Posterior cingulate gyrus (tissue), 11 donors: ENCODE measurements at regions not wholly inside any gene's neighbourhood (a gene's known extent, or its start where the extent isn't known, plus 50 kb on each side); places are given as distances from the start of the nearest gene placed in this dataset.
A peak's percentile ranks its signal among the peaks of the same experiment; 100 is the strongest.
"Not testable (repeated sequence)": the region's sequence is repeated elsewhere in the genome, so short reads cannot be mapped to it uniquely, and the experiment has no call there.

Source experiments
- DNase-seq, 10 donors: peaks; one replicate each; pipeline versions ENCODE4 v3.0.0 to v3.0.0-alpha.2; 2020 to 2021; ENCODE audit warnings: mixed read lengths in 3 of 10
- intact Hi-C: fragments of 100-400 bp; cut with DNase I; formaldehyde crosslinking; loops from one replicate; pipeline ENCODE4 v1.15.1; 2023

DNA sequence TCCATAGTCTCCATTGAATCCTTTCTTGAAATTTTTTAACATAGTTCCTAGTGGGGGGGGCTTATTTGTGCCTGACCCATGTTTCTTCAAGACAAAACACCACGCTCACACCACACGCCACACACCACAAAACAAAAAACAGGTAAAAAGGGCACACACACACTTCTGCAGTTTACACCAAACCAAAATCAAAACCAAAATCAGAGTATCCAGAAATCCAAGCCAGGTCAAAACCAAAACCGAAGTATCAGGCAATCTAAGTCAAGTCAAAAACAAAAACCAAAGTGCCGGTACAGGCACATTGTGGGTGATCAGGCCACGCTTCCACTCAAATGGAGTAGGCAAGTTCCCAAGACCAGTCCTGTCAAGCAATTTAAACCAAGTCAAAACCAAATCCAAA is 158.6 kb downstream of the PPIAL4G start:
- intact Hi-C loops, DNase-seq: not testable (repeated sequence)

DNA sequence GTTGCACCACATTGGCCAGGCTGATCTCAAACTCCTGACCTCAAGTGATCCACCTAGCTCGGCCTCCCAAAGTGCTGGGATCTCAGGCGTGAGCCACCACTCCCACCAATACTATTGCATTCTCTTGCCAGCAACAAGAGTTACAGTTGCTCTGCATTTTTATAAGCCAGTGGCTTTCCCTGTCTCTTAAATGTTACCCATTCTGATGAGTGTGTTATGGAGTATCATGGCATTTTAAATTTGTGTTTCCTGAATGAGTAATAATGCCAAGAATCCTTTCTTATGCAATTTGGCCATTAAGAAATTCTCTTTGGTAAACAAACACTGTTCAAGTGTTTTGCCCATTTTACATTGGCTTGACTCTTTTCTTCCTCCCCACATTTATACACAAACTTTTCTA is 163.0 kb downstream of the PPIAL4G start:
- intact Hi-C loops, DNase-seq: not testable (repeated sequence)

DNA sequence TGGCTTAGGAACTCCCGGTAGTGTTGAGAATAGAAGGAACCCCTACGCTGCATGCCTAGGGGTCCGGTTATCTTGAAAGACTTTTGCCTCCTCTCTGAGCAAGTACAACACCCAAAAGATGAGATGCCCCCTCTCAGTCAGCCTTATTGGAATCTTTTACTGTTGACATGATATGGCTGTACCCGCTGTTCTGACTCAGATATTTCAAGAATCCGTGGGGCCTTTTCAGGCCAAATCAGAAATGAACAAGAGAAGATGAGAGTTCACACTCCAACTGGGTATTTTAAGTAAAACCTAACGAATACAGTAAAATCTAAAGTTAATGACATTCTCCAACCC is 164.2 kb downstream of the PPIAL4G start:
- intact Hi-C loops: no loop called here

DNA sequence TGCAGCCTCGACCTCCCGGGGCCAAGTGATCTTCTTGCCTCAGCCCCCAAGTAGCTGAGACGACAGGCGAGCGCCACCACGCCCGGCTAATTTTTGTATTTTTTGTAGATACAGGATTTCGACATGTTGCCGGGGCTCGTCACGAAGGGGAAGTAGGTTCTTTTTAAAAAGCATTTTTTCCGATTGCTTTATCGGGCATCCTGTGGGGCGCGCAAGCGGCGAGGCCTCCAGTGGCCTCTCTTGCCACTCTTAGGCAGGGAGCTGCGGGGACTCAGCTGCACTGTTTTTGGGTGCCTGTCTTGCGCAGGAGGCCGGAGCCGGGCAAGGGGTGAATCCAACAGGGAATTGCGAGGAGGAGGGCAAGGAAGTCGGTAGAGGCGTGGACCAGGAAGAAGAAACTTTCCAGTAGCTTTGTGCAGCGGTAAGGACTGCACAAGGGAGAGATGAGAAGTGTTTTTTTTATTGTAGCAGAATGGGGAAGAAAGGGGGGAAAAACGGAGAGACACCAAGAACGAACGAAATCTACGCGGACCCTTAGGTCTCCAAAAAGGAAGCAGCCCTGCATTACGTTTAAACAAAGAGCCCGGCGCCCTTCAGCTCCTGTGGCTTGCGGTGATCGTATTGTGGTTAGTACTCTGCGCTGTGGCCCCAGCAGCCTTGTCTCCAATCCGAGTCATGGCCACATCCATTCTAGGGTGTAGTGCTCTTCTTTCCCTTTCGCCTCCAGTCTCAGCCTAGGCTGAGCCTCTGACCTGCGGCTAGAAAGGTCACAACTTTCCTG is 164.8 kb downstream of the PPIAL4G start:
- DNase-seq: peak in 2 of 10 donors; percentile 52 to 80
- intact Hi-C loops: no loop called here

More for the DNA sequence above, 164.2 kb downstream of the PPIAL4G start:
- no peak for DNase-seq

DNA sequence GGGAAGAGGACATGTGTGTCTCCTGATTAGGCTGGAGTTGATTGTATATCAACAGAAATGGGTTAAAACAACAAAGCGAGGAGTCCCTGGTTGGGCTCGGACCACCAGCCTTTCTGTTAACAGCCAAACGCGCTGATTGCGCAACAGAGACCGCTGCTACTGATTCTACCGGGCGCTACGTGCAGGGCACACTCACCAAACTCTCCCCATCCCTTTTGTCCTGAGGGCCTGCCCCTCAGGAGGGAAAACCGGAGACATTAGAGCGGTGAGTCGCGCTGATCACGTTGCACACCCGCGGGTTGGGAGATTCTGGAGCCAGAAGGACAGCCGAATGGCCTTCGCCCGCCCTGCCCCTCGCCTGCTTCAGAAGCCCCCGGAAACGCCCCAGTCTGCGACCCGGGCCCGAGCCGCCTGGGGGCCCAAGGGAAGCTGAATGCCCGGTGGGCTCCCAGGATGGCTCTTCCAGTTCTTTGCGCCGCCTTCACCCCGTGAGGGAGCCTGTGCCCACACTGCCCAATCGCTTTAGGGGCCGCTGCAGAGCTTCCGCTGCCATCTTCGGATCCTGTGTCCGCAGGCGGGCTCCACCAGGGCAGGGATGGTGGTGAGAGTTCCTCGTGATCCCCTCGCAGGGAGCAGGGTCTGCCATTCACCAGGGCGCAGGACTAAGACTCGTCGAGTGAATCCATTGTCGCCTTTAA is 165.4 kb upstream of the NBPF11 start:
- intact Hi-C loops: no loop called here
- peak in 1 of 10 donors; percentile 23 for DNase-seq

DNA sequence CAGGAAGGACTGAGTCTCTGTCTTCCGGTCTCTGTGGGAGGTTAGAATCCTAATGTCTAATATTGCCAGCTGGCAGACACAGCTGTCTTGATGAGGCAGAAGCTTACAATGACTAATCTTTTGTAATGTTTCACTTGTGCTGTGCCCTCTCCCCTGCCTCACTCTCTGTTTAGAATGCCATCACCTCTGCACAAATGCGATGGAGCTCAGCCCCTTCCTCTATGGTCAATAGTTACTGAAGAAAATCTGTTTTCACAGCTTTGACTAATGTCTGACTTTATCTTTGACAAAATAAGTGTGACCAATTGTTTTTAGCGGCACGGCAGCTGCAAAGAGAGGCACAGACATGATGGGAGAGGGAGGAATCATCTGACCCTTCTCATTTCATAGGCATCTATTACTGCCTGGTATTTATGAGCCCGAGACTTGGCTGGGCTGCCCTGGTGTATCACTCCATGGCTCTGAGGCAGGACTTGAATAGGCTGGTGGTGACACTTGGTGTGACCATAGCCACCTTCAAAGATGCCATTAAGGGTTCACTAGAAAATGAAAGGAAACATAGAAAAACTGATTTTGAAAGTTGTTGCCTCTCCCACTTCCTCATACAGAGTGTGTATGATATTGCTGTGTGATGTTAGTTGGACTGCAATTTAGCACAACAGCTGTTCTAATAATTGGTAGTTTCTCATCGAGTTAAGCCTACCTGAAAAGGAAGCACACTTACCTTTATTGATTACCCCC is 163.2 kb upstream of the NBPF11 start:
- intact Hi-C loops: no loop called here
- DNase-seq: no peak

DNA sequence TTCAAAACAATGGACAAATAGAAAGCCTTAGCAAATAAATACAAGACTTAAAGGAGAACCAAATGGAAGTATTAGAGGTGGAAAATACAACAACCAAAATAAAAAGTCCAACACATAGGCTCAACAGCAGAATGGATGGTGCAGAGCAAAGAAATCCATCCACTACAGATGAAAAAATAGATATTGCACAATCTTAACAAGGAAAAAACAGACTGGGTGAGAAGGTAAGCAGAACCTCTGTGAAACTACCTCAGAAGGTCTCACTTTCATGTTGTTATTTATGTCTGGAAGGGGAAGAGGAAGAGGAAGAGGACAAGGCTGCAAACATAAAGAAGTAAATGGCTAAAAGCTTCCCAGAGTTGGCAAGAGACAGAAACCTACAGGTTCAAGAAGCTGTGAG is 158.7 kb upstream of the NBPF11 start:
- intact Hi-C loops: no loop called here
- no peak for DNase-seq

DNA sequence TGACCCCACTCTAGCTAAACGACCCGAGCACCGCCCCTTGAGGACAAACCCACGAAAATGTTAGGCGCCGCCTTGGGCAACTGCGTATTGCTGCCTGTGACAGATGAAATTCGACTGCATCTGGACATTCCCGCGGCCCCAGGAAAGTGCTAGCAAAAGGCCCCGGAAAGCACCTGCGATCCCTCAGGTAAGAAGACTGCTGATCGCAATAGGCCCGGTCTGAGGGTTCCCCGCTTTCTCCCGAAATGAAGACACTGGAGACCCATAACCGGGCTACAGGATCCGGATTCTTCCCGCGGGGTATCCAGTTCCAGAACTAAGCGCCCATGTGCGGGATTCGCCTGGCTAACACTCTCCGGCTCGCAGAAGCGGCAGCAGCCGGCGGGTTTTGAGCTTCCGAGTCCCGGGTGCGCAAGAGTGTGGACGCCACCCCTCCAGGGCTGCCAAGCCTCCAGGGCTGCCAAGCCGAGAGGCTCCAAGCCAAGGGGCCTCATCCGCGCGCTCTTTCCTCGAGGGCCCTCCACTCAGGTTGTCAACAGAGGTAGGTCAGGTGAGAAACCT is 157.9 kb upstream of the NBPF11 start:
- intact Hi-C loops: no loop called here
- no peak for DNase-seq

DNA sequence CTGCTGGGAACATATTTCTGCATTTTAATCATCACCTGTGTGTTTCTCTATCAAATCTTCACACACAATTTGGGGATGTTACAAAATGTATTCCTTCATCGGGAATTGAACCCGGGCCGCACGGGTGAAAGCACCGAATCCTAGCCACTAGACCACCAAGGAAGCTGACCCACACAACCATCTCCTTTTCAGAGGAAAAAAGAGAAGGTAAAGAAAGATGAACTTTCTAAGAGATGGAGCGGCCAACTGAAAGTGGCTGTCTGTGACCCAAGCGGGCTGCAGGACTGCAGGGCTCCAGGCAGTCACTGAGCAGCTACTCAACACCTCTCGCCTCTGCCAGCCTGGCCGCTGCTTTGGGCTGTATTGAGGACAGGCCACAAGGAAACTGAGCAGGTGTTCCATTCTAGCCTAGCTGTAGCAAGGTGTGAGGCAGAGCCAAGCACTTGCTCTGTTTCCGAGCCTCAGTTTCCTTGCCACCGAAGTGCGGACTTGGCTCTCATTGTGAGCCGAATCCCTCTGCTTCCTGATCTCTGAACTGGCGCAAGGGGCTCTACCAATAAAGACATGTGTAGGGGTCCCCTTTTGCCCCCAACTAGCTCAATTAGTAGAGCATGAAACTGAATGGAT is 156.9 kb upstream of the NBPF11 start:
- no peak for DNase-seq
- intact Hi-C loops: no loop called here

DNA sequence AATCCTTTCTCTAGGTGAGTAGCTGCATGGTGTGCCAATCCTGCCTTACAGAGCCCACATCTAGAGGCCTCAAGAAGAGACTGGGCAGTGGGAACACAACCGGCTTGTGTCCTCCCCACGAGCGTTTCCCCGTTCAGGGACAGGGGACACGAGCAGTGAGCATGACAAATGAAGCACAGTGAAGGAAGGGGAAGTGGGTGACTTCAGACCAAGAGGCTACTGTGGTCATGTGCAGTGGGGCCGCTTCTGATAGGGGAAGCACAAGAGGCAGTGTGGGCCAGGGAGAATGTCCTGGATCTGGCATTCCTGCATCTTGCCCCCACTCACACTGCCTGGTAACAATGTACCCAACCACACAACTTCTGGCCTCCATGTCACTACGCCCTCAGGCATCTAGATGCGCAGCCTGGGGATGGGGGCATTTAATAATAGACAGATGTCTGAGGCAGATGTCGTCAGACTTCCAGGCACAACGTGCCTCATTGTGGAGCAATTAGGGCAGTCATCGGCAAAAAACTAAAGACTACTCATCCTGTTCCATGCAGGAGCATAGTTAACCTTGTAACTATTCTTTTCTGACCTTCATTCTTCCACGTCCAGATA is 155.6 kb upstream of the NBPF11 start:
- DNase-seq: peak in 1 of 10 donors; percentile 27
- intact Hi-C loops: no loop called here

DNA sequence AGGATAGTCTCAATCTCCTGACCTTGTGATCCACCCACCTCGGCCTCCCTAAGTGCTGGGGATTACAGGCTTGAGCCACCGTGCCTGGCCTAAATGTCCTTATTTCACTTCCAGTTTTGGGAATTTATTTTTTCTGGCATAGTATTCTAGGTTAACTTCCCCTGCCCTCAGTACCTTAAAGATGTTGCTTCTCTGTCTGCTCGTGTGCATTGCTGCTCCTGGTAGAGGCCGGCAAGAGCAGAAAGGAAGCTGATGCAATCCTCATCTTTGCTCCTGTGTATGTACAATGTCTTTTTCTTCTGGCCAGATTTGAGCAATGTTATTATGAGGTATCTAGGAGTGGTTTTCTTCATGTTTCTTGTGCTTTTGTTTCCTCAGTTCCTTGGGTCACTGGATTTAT is 152.9 kb upstream of the NBPF11 start:
- DNase-seq, intact Hi-C loops: not testable (repeated sequence)

DNA sequence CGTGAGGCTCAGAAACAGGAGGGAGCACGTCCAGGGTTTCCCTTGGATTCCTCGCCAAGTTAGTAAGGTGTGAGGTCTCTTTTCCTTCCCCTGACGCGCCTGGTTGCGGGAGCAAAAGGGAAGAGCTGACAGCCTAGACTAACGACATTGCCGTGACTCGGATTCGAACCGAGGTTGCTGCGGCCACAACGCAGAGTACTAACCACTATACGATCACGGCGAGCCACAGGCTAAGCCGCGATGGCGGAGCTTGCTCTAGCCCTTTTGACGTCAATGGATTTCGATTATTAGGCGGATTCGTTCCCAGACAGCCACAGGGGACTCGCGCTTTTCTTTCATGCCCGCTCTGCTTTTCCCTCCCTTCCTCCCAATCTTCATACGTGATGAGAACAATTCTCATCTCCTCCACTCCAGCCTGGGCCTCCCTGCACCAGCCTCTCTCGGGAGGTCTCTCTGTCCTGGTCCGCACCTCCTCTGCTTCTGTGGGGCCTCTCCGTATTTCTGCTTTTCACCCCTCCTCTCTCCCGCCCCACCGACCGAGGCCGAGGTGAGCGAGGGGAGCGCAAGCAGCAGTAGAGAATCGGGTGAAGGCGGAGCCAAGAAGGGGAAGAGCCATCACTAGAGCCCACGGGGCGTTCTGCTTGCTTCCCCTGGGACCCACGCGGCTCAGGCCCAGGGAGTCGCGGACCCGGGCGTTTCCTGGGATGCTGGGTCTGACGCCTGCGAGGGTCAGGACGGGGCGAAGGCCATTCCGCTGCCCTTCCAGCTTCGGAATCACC is 150.7 kb upstream of the NBPF11 start:
- DNase-seq: peak in 8 of 10 donors; percentile 39 to 95 (median 68)
- intact Hi-C loops: not testable (repeated sequence)

DNA sequence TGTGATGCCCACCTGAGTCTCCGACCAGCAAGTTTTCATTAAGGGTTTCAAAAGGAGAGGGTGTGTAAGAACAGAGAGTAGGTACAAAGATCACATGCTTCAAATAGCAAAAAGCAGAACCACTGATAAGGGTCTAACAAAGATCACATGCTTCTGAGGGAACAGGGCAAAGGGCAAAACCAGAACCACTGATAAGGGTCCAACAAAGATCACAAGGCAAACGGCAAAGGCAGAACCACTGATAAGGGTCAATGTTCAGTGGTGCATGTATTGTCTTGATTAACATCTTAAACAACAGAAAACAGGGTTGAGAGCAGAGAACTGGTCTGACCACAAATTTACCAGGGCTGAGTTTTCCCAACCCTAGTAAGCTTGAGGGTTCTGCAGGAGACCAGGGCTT is 145.8 kb upstream of the NBPF11 start:
- DNase-seq, intact Hi-C loops: not testable (repeated sequence)

DNA sequence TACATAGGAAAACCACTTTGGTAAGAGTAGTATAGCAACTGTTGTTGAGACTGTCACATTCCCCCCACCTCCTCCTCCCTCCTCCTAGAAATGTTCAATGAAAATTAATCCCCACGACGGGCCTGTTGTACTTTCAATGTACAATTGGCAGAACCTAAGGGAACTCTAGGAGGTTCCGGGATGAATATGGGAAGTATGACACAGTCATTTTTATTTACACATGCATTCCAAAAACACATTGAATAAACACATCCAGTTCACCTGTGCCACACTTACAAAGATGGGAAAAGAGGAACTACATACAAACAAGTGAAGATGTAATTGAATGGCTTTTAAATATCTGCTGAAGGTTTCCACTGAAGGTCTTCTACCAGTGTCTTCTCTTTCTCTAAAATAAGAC is 144.4 kb upstream of the NBPF11 start:
- no peak for DNase-seq
- intact Hi-C loops: no loop called here

DNA sequence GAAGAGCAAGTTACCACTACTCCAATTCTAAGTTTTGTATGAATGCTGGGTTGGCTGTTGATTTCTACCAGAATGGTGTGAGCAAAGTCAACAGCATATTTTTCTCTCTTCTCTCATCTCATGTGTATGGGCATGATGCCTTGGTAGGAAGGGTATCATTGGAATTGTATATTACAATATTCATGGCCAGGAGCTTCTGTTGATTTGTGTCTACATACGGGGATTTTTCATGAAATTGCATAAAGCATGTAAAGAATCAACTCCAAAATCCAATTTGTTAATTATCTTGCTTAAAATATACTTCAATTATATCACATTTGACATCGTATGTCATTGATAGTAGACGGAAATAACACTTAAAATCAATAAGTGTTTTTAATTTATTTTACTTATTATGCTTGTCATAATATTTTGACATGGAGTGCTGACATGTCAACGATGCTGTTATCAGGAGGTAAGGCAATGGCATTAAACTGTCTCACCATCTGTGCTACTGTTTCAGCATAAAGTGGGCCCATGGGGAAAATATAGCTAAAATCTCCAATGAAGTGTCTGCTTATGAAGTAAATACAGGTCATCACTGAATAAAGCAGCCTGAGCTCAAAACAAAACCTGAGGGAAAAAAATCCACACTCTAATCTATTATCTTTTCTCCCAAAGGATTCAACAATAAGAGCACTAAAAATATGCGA is 142.2 kb upstream of the NBPF11 start:
- intact Hi-C loops: no loop called here

DNA sequence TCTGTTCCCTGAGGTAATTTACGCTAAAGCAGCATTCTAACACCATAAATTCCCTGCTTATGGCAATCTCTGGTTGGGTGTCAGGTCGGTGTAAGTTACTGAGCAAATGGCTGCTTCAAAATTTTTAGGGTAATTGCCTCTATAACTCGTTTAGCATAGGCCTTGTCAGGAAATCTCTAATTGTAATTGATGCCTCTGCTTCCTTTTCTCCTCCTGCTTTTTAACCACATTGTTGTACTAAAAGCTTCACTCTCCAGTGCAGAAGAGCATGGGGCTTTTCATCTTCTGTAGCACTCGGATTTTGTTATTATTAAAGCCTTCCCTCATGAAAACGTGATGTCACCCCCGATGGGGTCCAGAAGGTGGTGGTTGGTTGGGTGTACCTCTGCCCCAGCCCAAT is 141.6 kb upstream of the NBPF11 start:
- DNase-seq: no peak
- intact Hi-C loops: no loop called here

More for the DNA sequence above, 142.2 kb upstream of the NBPF11 start:
- DNase-seq: no peak

DNA sequence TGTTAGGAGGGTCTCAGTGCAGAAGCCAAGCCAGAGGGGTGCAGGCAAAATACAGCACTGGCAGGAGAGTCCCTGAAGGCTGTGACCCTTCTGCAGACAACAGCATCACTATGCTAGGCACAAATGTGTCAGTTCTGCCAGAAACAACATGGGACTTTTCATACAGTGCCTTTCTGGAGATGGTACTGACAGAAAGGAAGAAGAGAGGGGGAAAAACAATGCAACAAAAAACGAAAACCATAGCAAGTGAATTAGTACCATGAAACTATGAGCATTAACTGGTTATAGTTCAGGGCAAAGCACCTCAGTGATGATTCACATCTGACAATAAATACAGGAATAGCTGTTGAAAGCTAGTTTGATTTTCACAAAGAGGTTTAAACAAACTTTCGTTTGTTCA is 140.8 kb upstream of the NBPF11 start:
- no peak for DNase-seq
- intact Hi-C loops: no loop called here

DNA sequence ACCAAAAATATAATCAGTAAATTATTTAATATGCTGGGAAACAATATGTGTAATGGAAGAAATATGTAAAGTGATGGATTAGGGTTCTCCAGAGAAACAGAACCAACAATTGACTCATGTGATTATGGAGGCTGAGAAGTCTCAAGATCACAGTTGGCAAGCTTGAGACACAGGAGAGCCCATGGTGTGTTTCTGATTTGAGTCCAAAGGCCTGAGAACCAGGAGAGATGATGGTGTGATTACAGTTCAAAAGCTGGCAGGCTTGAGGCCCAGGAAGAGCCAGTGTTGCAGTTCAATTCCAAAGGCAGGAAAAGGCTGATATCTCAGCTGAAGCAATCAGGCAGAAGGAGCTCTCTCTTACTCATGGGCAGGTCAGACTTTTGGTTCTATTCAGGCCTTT is 138.8 kb upstream of the NBPF11 start:
- intact Hi-C loops: no loop called here
- no peak for DNase-seq

DNA sequence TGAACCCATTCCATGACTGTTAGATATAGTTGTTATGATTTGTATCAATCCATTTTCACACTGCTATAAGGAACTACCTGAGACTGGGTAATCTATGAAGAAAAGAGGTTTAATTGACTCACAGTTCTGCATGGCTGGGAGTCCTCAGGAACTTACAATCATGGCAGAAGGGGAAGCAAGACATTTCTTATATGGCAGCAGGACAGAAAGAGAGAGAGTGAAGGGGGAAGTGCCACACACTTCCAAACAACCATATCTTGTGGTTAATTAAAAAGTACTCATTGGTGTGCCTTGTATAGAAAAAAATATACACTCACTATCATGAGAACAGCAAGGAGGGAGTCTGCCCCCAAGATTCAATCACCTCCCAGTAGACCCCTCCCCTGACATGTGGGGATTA is 137.6 kb upstream of the NBPF11 start:
- intact Hi-C loops: no loop called here
- no peak for DNase-seq
